ENCODE measurements at regions not wholly inside any gene's neighbourhood (a gene's known extent, or its start where the extent isn't known, plus 50 kb on each side); places are given as distances from the start of the nearest gene placed in this dataset.
A peak's percentile ranks its signal among the peaks of the same experiment; 100 is the strongest.
"Not testable (repeated sequence)": the region's sequence is repeated elsewhere in the genome, so short reads cannot be mapped to it uniquely, and the experiment has no call there.

GRCh38 chr11:29166306-29166705 is 850.5 kb downstream of the KCNA4 start:
- DNase-seq (ENCODE audit: low read depth): no peak

GRCh38 chr11:29163231-29163630 is 853.6 kb downstream of the KCNA4 start:
- no peak for DNase-seq (ENCODE audit: low read depth)

GRCh38 chr11:29162491-29162890 is 854.3 kb downstream of the KCNA4 start:
- no peak for DNase-seq (ENCODE audit: low read depth)

GRCh38 chr11:29161191-29161590 is 855.6 kb downstream of the KCNA4 start:
- DNase-seq (ENCODE audit: low read depth): peak; percentile 67

GRCh38 chr11:29159552-29160465 is 857.0 kb downstream of the KCNA4 start:
- DNase-seq (ENCODE audit: low read depth): peak; percentile 56

GRCh38 chr11:29153078-29153477 is 863.8 kb downstream of the KCNA4 start:
- no peak for DNase-seq (ENCODE audit: low read depth)

- not testable (repeated sequence) for DNase-seq (ENCODE audit: low read depth)
These were observed 874.3 kb downstream of the KCNA4 start for GRCh38 chr11:29142573-29142972.

- DNase-seq (ENCODE audit: low read depth): peak; percentile 82
These were observed 881.3 kb downstream of the KCNA4 start for GRCh38 chr11:29135504-29135903.

GRCh38 chr11:29131055-29131454 is 885.8 kb downstream of the KCNA4 start:
- no peak for DNase-seq (ENCODE audit: low read depth)

GRCh38 chr11:29129844-29130243 is 887.0 kb downstream of the KCNA4 start:
- peak; percentile 51 for DNase-seq (ENCODE audit: low read depth)

- DNase-seq (ENCODE audit: low read depth): peak; percentile 91
These were observed 889.4 kb downstream of the KCNA4 start for GRCh38 chr11:29127461-29127860.

GRCh38 chr11:29125606-29126005 is 891.2 kb downstream of the KCNA4 start:
- DNase-seq (ENCODE audit: low read depth): peak; percentile 25

- no peak for DNase-seq (ENCODE audit: low read depth)
These were observed 892.4 kb downstream of the KCNA4 start for GRCh38 chr11:29124470-29124869.

GRCh38 chr11:29119707-29120618 is 896.9 kb downstream of the KCNA4 start:
- peak; percentile 96 for DNase-seq (ENCODE audit: low read depth)

GRCh38 chr11:29119116-29119515 is 897.7 kb downstream of the KCNA4 start:
- no peak for DNase-seq (ENCODE audit: low read depth)

GRCh38 chr11:29100967-29101366 is 915.9 kb downstream of the KCNA4 start:
- no peak for DNase-seq (ENCODE audit: low read depth)

- DNase-seq (ENCODE audit: low read depth): no peak
These were observed 921.0 kb downstream of the KCNA4 start for GRCh38 chr11:29095821-29096220.

- DNase-seq (ENCODE audit: low read depth): peak; percentile 66
These were observed 923.3 kb downstream of the KCNA4 start for GRCh38 chr11:29093416-29094120.

GRCh38 chr11:29087200-29087812 is 929.5 kb downstream of the KCNA4 start:
- DNase-seq (ENCODE audit: low read depth): no peak

GRCh38 chr11:29075726-29076125 is 941.1 kb downstream of the KCNA4 start:
- DNase-seq (ENCODE audit: low read depth): no peak

GRCh38 chr11:29063630-29064361 is 953.0 kb downstream of the KCNA4 start:
- DNase-seq (ENCODE audit: low read depth): no peak

Measured in renal cortical epithelial cell (primary cell).